H1 (cell line): ENCODE measurements at regions not wholly inside any gene's neighbourhood (a gene's known extent, or its start where the extent isn't known, plus 50 kb on each side); places are given as distances from the start of the nearest gene placed in this dataset.

Experiments
- CTCF ChIA-PET: fragments of 300-600 bp; sonication (Branson Sonifier 250); formaldehyde crosslinking; loops from one replicate; lab custom pipeline; 2021; ENCODE audit not compliant: partially characterized antibody; lab: Charles Lee
- POLR2A ChIA-PET: fragments of 300-600 bp; sonication (Branson Sonifier 250); formaldehyde crosslinking; loops from one replicate; lab custom pipeline; 2021; ENCODE audit warnings: inconsistent platforms; ENCODE audit not compliant: partially characterized antibody; lab: Charles Lee
- DNase-seq, 2 experiments: peaks; one replicate each; pipeline versions ENCODE4 v3.0.0 to v3.0.0-alpha.2; 2010 to 2022; ENCODE audit warnings: low spot score in 2 of 2, low read depth in 1 of 2, mixed read lengths in 1 of 2
- FAIRE-seq: peaks from 2 replicates; lab custom pipeline; 2011; peaks lifted over from hg19 to GRCh38; lab: Jason Lieb, UNC
- H2AFZ ChIP-seq: 2 replicates; pipeline ENCODE4 v1.8.1; 2012; ENCODE audit warnings: low read length, inconsistent platforms
- H2AK5ac ChIP-seq: 2 replicates; pipeline ENCODE4 v1.6.1; 2013; ENCODE audit warnings: low read depth, low read length
- H2BK120ac ChIP-seq: replicated peaks from 2 replicates; pipeline ENCODE3; 2013; ENCODE audit warnings: low read depth, low read length, inconsistent platforms
- H2BK12ac ChIP-seq: 2 replicates; pipeline ENCODE4 v1.6.1; 2013; ENCODE audit warnings: low read depth, low read length
- H2BK15ac ChIP-seq: 2 replicates; pipeline ENCODE4 v1.6.1; 2013; ENCODE audit warnings: low read length
- H2BK20ac ChIP-seq: 2 replicates; pipeline ENCODE4 v1.6.1; 2013; ENCODE audit warnings: low read length
- H2BK5ac ChIP-seq: 2 replicates; pipeline ENCODE4 v1.6.1; 2013; ENCODE audit warnings: low read depth, low read length
- H3K14ac ChIP-seq: 2 replicates; pipeline ENCODE4 v1.6.1; 2013; ENCODE audit warnings: inconsistent platforms; ENCODE audit not compliant: insufficient read length
- H3K18ac ChIP-seq: 2 replicates; pipeline ENCODE4 v1.6.1; 2013; ENCODE audit warnings: low read length; ENCODE audit errors: extremely low read depth
- H3K23ac ChIP-seq: 2 replicates; pipeline ENCODE4 v1.6.1; 2013; ENCODE audit warnings: inconsistent platforms; ENCODE audit not compliant: insufficient read length
- H3K23me2 ChIP-seq: 2 replicates; pipeline ENCODE4 v1.6.1; 2013; ENCODE audit warnings: low read depth, low read length
- H3K27ac ChIP-seq: 2 replicates; pipeline ENCODE4 v1.6.1; 2011; ENCODE audit warnings: low read depth, low read length, inconsistent platforms
- H3K27me3 ChIP-seq, 4 experiments: replicated peaks in 1 of 4; 1 replicate in 1 of 4; 2 replicates in 3 of 4; pipeline versions ENCODE4 v1.6.1 to v1.8.1; 2011 to 2013; ENCODE audit warnings: low read length in 3 of 4, mild to moderate bottlenecking in 3 of 4, inconsistent platforms in 2 of 4, mixed read lengths in 2 of 4, moderate library complexity in 1 of 4; ENCODE audit not compliant: control insufficient read depth in 3 of 4, insufficient read depth in 3 of 4; ENCODE audit errors: extremely low read depth in 1 of 4
- H3K36me3 ChIP-seq, 4 experiments: 2 replicates each; pipeline versions ENCODE4 v1.6.1 to v1.8.1; 2011 to 2013; ENCODE audit warnings: mild to moderate bottlenecking in 4 of 4, low read length in 3 of 4, moderate library complexity in 2 of 4, control low read depth in 1 of 4, inconsistent platforms in 1 of 4; ENCODE audit not compliant: insufficient read depth in 4 of 4, control insufficient read depth in 2 of 4
- H3K4ac ChIP-seq: replicated peaks from 2 replicates; pipeline ENCODE3; 2013; ENCODE audit warnings: low read length, low read depth, mixed read lengths, inconsistent platforms; ENCODE audit not compliant: insufficient read length
- H3K4me1 ChIP-seq, 4 experiments: replicated peaks in 1 of 4; 1 replicate in 1 of 4; 2 replicates in 3 of 4; pipeline versions ENCODE4 v1.6.1 to v1.8.1; 2011 to 2013; ENCODE audit warnings: low read length in 3 of 4, inconsistent platforms in 2 of 4, mixed read lengths in 1 of 4; ENCODE audit not compliant: insufficient read depth in 4 of 4, control insufficient read depth in 3 of 4
- H3K4me2 ChIP-seq, 2 experiments: 2 replicates each; pipeline versions ENCODE4 v1.6.1 to v1.8.1; 2011 to 2013; ENCODE audit warnings: low read depth in 2 of 2, low read length in 2 of 2, control low read depth in 1 of 2, inconsistent platforms in 1 of 2, mild to moderate bottlenecking in 1 of 2; ENCODE audit not compliant: insufficient read depth in 1 of 2
- H3K4me3 ChIP-seq, 4 experiments: fragments of 200-600, 300-600 bp in 1 of 4; sonication (generic), shearing (Covaris generic), sonication (Bioruptor Twin) in 1 of 4; 2 replicates each; pipeline versions ENCODE4 v1.5.1 to v1.8.1; 2011 to 2016; ENCODE audit warnings: low read length in 4 of 4, low read depth in 3 of 4, control low read depth in 2 of 4, inconsistent platforms in 2 of 4, mild to moderate bottlenecking in 2 of 4, mixed read lengths in 1 of 4, moderate library complexity in 1 of 4; ENCODE audit not compliant: insufficient read depth in 2 of 4; ENCODE audit errors: extremely low read depth in 1 of 4
- H3K56ac ChIP-seq: replicated peaks from 2 replicates; pipeline ENCODE3; 2013; ENCODE audit warnings: low read depth, mild to moderate bottlenecking, mixed read lengths, low read length, inconsistent platforms; ENCODE audit not compliant: insufficient read length
- H3K79me1 ChIP-seq: 2 replicates; pipeline ENCODE4 v1.6.1; 2013; ENCODE audit warnings: low read depth, low read length, control low read depth
- H3K79me2 ChIP-seq, 2 experiments: 2 replicates each; pipeline versions ENCODE4 v1.6.1 to v1.8.1; 2012 to 2013; ENCODE audit warnings: low read length in 2 of 2, mild to moderate bottlenecking in 2 of 2, inconsistent platforms in 1 of 2; ENCODE audit not compliant: insufficient read depth in 2 of 2, control insufficient read depth in 1 of 2
- H3K9ac ChIP-seq, 4 experiments: replicated peaks in 1 of 4; 1 replicate in 1 of 4; 2 replicates in 3 of 4; pipeline versions ENCODE4 v1.6.1 to v1.8.1; 2011 to 2013; ENCODE audit warnings: low read depth in 3 of 4, low read length in 3 of 4, control low read depth in 2 of 4, mild to moderate bottlenecking in 2 of 4, moderate library complexity in 2 of 4, inconsistent platforms in 1 of 4; ENCODE audit errors: extremely low read depth in 1 of 4
- H3K9me3 ChIP-seq, 2 experiments: 2 replicates each; pipeline versions ENCODE4 v1.6.1 to v1.8.1; 2012 to 2013; ENCODE audit warnings: mild to moderate bottlenecking in 2 of 2, moderate library complexity in 2 of 2, control low read depth in 1 of 2, inconsistent platforms in 1 of 2, low read depth in 1 of 2, low read length in 1 of 2, mixed read lengths in 1 of 2; ENCODE audit not compliant: insufficient read depth in 2 of 2
- H4K20me1 ChIP-seq, 2 experiments: replicated peaks in 1 of 2; 2 replicates each; pipeline versions ENCODE3 to v1.8.1; 2011 to 2013; ENCODE audit warnings: inconsistent platforms in 2 of 2, low read length in 2 of 2, mild to moderate bottlenecking in 1 of 2; ENCODE audit not compliant: insufficient read depth in 2 of 2, control insufficient read depth in 1 of 2
- H4K5ac ChIP-seq: 2 replicates; pipeline ENCODE4 v1.6.1; 2013; ENCODE audit warnings: low read length, low read depth, mixed read lengths, inconsistent platforms; ENCODE audit not compliant: insufficient read length
- H4K8ac ChIP-seq: 2 replicates; pipeline ENCODE4 v1.8.0; 2013; ENCODE audit warnings: mild to moderate bottlenecking, moderate library complexity, low read length, inconsistent platforms; ENCODE audit not compliant: insufficient read depth; ENCODE audit errors: extremely low read depth
- H4K91ac ChIP-seq: replicated peaks from 2 replicates; pipeline ENCODE3; 2013; ENCODE audit warnings: low read length, mixed read lengths, inconsistent platforms; ENCODE audit not compliant: insufficient read length
- BACH1 ChIP-seq: IDR thresholded peaks from 2 replicates; pipeline ENCODE4 v1.6.1; 2012; ENCODE audit warnings: low read length, improper control_type of control experiment
- CBX5 ChIP-seq: fragments of 300-800, 300-1000 bp; sonication (generic); IDR thresholded peaks from 2 replicates; pipeline ENCODE4 v1.7.1; 2016; ENCODE audit warnings: antibody characterized with exemption, low read length, low read depth
- EGR1 ChIP-seq: IDR thresholded peaks from 2 replicates; pipeline ENCODE4 v1.6.1; 2011; ENCODE audit warnings: low read depth, low read length, borderline replicate concordance
- EP300 ChIP-seq, 2 experiments: IDR thresholded peaks; 1 replicate in 1 of 2; 2 replicates in 1 of 2; pipeline ENCODE4 v1.6.1; 2011 to 2012; ENCODE audit warnings: low read depth in 2 of 2, low read length in 2 of 2, mild to moderate bottlenecking in 2 of 2, borderline replicate concordance in 1 of 2, inconsistent platforms in 1 of 2, moderate library complexity in 1 of 2
- HDAC2 ChIP-seq, 2 experiments: fragments of 300-600 bp in 1 of 2; sonication (generic) in 1 of 2; IDR thresholded peaks; 2 replicates each; pipeline ENCODE4 v1.6.1; 2011 to 2012; ENCODE audit warnings: low read depth in 2 of 2, low read length in 2 of 2, mild to moderate bottlenecking in 2 of 2, moderate library complexity in 2 of 2, borderline replicate concordance in 1 of 2, inconsistent platforms in 1 of 2
- PHF8 ChIP-seq: fragments of 200-600 bp; sonication (generic); conservative IDR thresholded peaks from 2 replicates; pipeline ENCODE4 v1.7.1; 2012; ENCODE audit warnings: low read depth, mild to moderate bottlenecking, inconsistent platforms, low read length, moderate library complexity
- SIN3A ChIP-seq, 2 experiments: IDR thresholded peaks in 1 of 2; conservative IDR thresholded peaks in 1 of 2; 2 replicates each; pipeline ENCODE4 v1.6.1; 2011 to 2012; ENCODE audit warnings: low read length in 2 of 2, improper control_type of control experiment in 1 of 2, low read depth in 1 of 2, mild to moderate bottlenecking in 1 of 2
- ZNF274 ChIP-seq: IDR thresholded peaks from 2 replicates; pipeline ENCODE4 v1.7.0; 2012; ENCODE audit warnings: low read length, borderline replicate concordance; ENCODE audit errors: extremely low read depth
- WGBS, 2 experiments: shearing (Covaris generic) in 1 of 2; methylation state at CpG; one replicate each; pipeline versions ENCODE4 v1.1.6 to v1.1.7; 2013 to 2015; ENCODE audit warnings: low lambda C conversion rate in 2 of 2, mixed read lengths in 2 of 2, inconsistent platforms in 1 of 2, low coverage in 1 of 2, missing lambda C conversion rate in 1 of 2; ENCODE audit not compliant: insufficient replicate concordance in 2 of 2, insufficient coverage in 1 of 2, insufficient read length in 1 of 2; ENCODE audit errors: extremely low coverage in 1 of 2, missing lambda C conversion rate in 1 of 2; 5-methylcytosine and 5-hydroxymethylcytosine counted together
- TF ChIP-seq, protein P1 (sequence below): IDR thresholded peaks from 2 replicates; pipeline ENCODE4 v1.6.1; 2011; ENCODE audit warnings: low read length, improper control_type of control experiment
- TF ChIP-seq, protein P2 (sequence below), 3 experiments: IDR thresholded peaks; 1 replicate in 2 of 3; 2 replicates in 1 of 3; pipeline versions ENCODE4 v1.5.1 to v1.6.1; 2011; ENCODE audit warnings: low read length in 3 of 3, mild to moderate bottlenecking in 3 of 3, inconsistent platforms in 2 of 3, low read depth in 1 of 3, moderate library complexity in 1 of 3; ENCODE audit not compliant: insufficient read depth in 1 of 3; ENCODE audit errors: control extremely low read depth in 1 of 3

DNA sequence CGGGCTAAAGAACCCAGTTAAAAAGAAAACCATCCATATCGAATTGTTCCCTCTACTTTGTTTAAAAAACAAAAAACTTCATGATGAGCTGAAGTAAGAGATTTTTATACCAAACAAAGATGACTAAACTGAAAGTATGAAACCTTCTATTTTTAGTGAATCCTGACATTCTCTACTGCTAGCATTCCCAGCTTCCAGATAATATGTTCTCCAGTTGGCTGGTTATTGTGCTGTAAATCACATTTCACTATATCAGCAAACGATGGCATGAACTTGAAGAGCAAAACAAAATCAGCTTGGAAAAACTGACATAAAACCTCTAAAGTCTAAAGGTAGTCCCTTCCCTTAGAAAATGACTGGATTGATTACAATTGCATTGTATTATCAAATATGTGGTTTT is 68.1 kb upstream of the APP start:
- no peak overlapping the region for H2BK20ac ChIP-seq
- H3K14ac ChIP-seq, result no peak overlapping the region
- TF ChIP-seq ZNF274, result no peak
- TF ChIP-seq EGR1, result no peak
- TF ChIP-seq PHF8, result no peak
- no peak for TF ChIP-seq EP300 (IDR thresholded peaks at IDR 0.05; ENCODE audit: borderline replicate concordance in 1 of 2, low read depth in 2 of 2, low read length in 2 of 2)
- TF ChIP-seq HDAC2 (IDR thresholded peaks at IDR 0.05; ENCODE audit: borderline replicate concordance in 1 of 2, low read depth in 2 of 2, low read length in 2 of 2), result no peak
- TF ChIP-seq CBX5, result no peak
- TF ChIP-seq, protein P1, sequence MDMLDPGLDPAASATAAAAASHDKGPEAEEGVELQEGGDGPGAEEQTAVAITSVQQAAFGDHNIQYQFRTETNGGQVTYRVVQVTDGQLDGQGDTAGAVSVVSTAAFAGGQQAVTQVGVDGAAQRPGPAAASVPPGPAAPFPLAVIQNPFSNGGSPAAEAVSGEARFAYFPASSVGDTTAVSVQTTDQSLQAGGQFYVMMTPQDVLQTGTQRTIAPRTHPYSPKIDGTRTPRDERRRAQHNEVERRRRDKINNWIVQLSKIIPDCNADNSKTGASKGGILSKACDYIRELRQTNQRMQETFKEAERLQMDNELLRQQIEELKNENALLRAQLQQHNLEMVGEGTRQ, result no peak
- TF ChIP-seq, protein P2, sequence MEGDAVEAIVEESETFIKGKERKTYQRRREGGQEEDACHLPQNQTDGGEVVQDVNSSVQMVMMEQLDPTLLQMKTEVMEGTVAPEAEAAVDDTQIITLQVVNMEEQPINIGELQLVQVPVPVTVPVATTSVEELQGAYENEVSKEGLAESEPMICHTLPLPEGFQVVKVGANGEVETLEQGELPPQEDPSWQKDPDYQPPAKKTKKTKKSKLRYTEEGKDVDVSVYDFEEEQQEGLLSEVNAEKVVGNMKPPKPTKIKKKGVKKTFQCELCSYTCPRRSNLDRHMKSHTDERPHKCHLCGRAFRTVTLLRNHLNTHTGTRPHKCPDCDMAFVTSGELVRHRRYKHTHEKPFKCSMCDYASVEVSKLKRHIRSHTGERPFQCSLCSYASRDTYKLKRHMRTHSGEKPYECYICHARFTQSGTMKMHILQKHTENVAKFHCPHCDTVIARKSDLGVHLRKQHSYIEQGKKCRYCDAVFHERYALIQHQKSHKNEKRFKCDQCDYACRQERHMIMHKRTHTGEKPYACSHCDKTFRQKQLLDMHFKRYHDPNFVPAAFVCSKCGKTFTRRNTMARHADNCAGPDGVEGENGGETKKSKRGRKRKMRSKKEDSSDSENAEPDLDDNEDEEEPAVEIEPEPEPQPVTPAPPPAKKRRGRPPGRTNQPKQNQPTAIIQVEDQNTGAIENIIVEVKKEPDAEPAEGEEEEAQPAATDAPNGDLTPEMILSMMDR (IDR thresholded peaks at IDR 0.05; ENCODE audit: control extremely low read depth in 1 of 3, insufficient read depth in 1 of 3, low read depth in 1 of 3, low read length in 3 of 3), result no peak
- TF ChIP-seq BACH1, result no peak
- TF ChIP-seq SIN3A (conservative IDR thresholded peaks at IDR 0.05 in 1 of 2, IDR thresholded peaks at IDR 0.05 in 1 of 2; ENCODE audit: low read depth in 1 of 2, low read length in 2 of 2), result no peak

More for the DNA sequence above, 68.1 kb upstream of the APP start:
- Histone ChIP-seq H3K23me2 (no peaks in the 10 kb centered on the region), H4K5ac (no peak overlapping the region), H3K18ac (no peak overlapping the region), H4K8ac (no peak overlapping the region), H3K36me3 (no peaks in the 10 kb centered on the region; a peak in 1 of 8 replicates), H2BK12ac (no peak overlapping the region), H3K27me3 (no peaks in the 10 kb centered on the region), H4K91ac (no peak overlapping the region), H2BK120ac (no peak overlapping the region), H3K9ac (no peak overlapping the region), H3K4me2 (no peak overlapping the region), H3K27ac (no peak overlapping the region), H4K20me1 (no peaks in the 10 kb centered on the region), H3K4ac (no peak overlapping the region), H2AFZ (no peak overlapping the region), H3K4me3 (no peak overlapping the region), H3K79me1 (no peaks in the 10 kb centered on the region), H2AK5ac (no peak overlapping the region), H2BK15ac (no peak overlapping the region), H3K23ac (no peak overlapping the region), H2BK5ac (no peak overlapping the region), H3K56ac (no peak overlapping the region), H3K4me1 (peaks cover 0 to 3% (median 1%) of the 10 kb centered on the region in 4 experiments; a peak in 1 of 7 replicates), H3K9me3 (no peaks in the 10 kb centered on the region), H3K79me2 (no peaks in the 10 kb centered on the region)
- ChIA-PET CTCF (interaction anchor here (1.1 kb wide), 1 partner anchor 19 kb away, joined by 3 read pairs; no protein-coding TSS in a partner anchor), POLR2A (no interaction called here)
- 90% methylated on average over 3 of the region's 3 CpGs; no CpG with 5 or more reads in 1 of the 2 experiments for WGBS, 2 experiments
- DNase-seq (no peak), FAIRE-seq (no peak)
